GM19468 (cell line): ENCODE measurements at regions not wholly inside any gene's neighbourhood (a gene's known extent, or its start where the extent isn't known, plus 50 kb on each side); places are given as distances from the start of the nearest gene placed in this dataset.
"Not testable (repeated sequence)": the region's sequence is repeated elsewhere in the genome, so short reads cannot be mapped to it uniquely, and the experiment has no call there.

ENCODE experiments used
- ATAC-seq: cut with Tn5 transposase; IDR thresholded peaks from one replicate; pipeline ENCODE4 v1.9.1; 2021; ENCODE audit warnings: mild to moderate bottlenecking, moderate library complexity, moderate number of reproducible peaks; ENCODE audit not compliant: unreplicated experiment; ENCODE audit errors: extremely low read depth

DNA sequence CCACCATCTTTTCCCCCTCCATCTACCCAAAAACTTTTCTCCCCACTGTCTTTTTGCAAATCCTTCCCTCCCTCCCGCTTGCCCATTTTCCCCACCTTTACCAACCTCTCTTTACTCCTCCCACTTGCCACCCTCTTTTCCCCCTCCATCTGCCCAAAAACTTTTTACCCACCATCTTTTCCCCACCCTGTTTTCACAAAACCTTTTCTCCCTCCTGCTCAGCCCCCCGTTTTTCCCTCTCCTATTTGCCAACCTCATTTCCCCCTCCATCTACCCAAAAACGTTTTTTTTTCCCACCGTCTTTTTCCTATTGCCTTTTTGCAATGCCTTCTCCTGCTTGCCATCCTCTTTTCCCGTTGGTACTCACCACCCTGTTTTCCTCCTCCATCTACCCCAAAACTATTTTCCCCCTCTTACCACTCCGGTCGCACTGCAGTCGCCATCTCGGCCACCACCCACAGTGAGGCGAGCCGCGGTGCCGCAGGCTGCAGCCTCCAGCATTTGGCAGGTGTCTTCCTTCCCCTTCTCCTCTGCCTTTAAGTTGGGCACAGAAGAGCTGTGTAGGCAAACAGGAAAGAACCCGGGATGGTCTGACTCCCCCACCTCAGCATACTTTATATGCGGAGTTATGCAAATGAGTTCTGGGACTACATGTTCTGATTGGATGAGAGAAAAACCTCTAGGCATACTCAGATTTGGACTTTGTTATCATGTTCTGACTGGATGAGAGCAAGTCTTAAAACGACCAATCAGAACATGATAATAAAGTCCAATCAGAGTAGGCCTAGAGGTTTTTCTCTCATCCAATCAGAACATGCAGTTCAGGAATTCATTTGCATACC, 121.2 kb upstream of the VPREB1 start:
- ATAC-seq: no peak

DNA sequence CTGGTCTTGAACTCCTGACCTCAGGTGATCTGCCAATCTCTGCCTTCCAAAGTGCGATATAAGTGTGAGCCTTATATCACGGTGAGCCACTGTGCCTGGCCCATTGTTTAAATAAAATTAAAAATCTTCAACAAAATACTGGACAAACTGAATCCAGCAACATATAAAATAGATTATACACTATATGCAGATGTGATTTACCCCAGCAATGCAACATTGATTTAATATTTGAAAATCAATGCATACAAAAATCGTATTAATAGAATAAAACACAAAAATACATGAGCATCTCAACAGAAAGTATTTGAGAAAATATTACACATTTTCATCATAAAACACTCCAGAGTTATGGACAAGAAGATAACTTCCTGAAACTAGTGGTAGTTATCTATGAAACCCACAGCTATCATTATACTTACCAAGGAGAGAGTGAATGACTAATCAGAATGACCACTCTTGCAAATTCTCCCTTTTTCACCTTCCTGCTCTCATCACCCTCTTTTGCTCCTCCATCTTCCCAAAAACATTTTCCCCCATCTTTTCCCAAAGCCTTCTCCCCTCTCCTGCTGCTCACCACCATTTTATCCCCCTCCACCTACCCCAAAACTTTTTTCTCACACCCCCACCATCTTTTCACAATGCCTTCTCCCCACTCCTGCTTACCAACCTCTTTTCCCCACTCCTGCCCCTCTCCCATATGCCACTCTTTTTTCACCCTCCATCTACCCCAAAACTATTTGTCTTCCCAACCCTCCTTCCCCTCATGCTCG, 122.1 kb upstream of the VPREB1 start:
- no peak for ATAC-seq

DNA sequence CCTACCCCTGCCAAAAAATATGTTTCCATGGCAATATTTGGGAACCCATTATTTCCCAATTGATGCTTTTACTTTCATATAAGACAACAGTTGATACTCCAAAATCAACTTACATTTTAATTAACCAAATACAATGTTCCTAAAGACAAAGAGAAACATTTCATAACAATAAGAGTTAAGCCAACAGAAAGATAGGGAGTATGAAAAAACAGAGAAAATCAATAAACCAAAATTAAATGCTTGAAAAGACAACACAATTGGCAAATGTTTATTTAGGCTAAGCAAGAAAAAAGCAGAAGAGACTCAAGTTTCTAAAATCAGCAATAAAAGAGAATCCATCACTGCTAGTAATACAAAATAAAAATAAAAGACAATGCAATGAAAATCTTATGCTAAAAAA, 123.1 kb upstream of the VPREB1 start:
- ATAC-seq: no peak

DNA sequence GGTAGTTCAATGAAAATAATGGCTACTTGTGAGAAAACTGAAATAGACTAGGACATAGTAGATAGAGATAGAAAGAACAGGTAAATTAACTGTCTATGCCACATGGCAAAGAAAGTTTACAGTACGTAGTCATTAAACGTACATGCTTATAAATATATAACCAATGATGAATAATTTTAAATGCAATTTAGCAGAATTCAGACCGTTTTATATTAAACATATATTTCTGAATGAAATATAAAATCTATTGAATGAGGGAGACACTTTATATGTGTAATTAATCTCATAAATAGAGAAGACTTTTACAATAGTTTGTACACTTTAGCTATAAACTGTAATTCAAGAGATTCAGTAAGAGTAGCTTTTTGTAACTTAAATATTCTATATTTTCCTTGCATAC, 124.4 kb upstream of the VPREB1 start:
- ATAC-seq: no peak

GRCh38 chr22:22118987-22119386, 125.6 kb upstream of the VPREB1 start:
- ATAC-seq: no peak

GRCh38 chr22:22117864-22118544, 126.6 kb upstream of the VPREB1 start:
- ATAC-seq: not testable (repeated sequence)

DNA sequence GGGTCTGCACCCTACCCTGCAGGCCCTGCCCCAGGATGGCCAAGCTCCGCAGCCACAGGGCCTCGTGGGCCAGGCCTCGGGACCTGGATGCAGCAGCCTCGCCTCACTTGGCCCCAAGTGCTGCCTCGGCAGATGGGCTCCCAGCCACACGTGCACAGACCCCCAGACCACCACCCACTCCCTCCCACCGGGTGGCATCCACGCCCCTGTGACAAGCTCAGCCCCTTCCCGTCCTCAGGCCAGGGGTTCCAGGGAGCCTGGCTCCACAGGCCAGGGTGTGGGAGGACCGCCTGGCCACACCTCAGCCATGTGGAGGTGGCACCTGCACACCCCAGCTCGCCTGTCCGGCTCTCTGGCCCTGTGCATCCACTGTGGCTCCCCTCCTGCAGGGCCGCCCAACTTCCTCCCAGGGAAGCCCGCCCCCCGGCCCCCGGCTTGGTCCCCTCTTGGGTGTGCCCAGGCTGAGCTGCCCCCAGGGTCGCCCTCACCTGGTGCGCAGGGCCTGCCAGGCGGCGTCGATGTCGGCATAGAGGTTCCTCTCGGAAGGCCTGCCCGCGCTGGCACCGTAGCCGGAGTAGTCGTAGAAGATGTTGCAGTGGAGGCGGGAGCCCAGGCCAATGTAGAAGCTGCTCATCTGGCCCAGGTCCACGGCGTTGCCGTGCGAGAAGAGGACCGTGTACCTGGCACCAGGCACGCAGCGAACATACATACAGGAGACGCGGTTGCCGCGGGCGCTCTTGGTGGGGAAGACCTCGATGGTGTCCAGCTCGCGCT, 127.4 kb upstream of the VPREB1 start:
- ATAC-seq: not testable (repeated sequence)

DNA sequence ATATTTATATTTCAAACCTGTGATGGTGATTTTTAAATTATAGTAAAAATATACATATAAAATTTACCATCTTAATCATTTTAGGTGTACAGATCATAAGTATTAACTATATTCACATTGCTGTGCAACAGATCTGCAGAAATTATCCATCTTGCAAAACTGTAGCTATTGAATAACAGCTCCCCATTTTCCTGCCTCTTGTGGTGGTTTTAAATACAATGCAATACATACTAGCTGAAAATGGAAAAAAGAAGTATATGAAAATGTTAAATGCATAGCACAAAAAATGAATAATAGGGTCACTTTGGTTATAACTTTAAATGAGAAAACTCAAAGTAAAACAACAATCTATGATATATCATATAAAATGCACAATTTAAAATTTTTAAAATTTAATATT, 130.9 kb upstream of the VPREB1 start:
- ATAC-seq: no peak

GRCh38 chr22:22112533-22113294, 130.1 kb upstream of the TOP3B start:
- ATAC-seq: no peak

- ATAC-seq: no peak
Observed at GRCh38 chr22:22111983-22112382, 129.4 kb upstream of the TOP3B start.

GRCh38 chr22:22111267-22111751, 128.7 kb upstream of the TOP3B start:
- ATAC-seq: peak; percentile 24

GRCh38 chr22:22110548-22111266, 128.1 kb upstream of the TOP3B start:
- peak; percentile 56 for ATAC-seq

DNA sequence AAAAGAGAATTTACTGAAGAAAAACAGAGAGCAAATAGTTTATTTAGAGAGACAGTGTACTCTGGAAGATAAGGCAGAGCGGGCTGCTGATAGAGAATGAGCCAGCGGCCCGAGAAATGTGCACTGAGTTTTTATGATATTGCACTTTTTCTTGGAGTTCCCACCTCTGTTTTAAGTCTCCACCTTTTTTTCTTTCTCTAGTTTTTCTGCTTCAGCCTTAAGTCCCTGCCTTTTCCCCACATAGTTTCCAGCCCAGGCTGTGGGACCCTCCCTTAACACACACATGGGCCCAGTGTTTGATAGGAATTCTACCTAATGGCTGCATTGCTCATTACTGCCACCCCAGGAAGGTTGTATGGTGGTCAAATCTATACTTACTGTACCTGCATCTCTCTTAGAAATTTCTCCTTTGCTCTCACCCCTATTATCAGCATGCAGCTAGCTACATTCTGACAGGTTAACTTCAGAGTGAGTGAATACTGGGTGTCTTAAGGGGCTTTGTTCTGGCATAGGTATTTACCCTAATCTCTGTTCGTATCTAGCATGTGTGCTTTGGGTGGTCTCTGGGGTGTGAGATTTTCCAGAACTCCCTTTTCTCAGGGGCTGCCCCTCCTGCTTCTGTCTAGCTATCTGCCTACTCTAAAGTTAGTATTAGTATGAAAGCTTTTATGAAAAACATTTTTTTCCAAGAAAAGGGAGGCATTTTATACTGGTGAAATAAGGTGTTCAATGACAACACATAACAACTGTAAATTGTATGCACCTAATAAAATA, 127.3 kb upstream of the TOP3B start:
- no peak for ATAC-seq

GRCh38 chr22:22106855-22107254, 124.3 kb upstream of the TOP3B start:
- no peak for ATAC-seq

DNA sequence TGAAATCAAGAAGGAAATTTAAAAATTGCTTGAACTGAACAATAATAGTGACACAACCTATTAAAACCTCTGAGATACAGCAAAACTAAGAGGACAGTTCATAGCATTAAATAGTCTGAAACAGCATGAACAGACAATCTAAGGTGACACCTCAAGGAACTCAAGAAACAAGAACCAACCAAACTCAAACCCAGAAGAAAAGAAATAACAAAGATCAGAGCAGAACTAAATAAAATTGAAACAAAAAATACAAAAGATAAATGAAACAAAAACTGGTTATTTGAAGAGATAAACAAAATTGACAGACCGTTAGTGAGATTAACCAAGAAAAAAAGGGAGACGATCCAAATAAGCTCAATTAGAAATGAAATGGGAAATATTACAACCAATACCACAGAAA, 122.8 kb upstream of the TOP3B start:
- ATAC-seq: no peak

- no peak for ATAC-seq
Observed at GRCh38 chr22:22103078-22103875, 120.7 kb upstream of the TOP3B start.
